SK-N-SH (cell line): ENCODE measurements at regions not wholly inside any gene's neighbourhood (a gene's known extent, or its start where the extent isn't known, plus 50 kb on each side); places are given as distances from the start of the nearest gene placed in this dataset.

Source experiments
- CTCF ChIA-PET: fragments of 300-600, 350-600 bp; formaldehyde crosslinking; extraction: SDS; loops from one replicate; lab custom pipeline; 2021; lab: Yijun Ruan, JAX
- POLR2A ChIA-PET: fragments of 350-600 bp; sonication (Branson Sonifier 250); formaldehyde crosslinking; extraction: SDS; loops from one replicate; lab custom pipeline; 2020; ENCODE audit warnings: antibody characterized with exemption, inconsistent platforms; lab: Yijun Ruan, JAX
- DNase-seq: peaks from one replicate; pipeline ENCODE4 v3.0.0; 2012
- H2AFZ ChIP-seq: fragments of 200-600 bp; sonication (generic); 2 replicates; pipeline ENCODE4 v1.8.1; 2016; ENCODE audit warnings: antibody characterized with exemption, mild to moderate bottlenecking, low read depth
- H3F3A ChIP-seq: fragments of 200-600 bp; sonication (generic); replicated peaks from 2 replicates; pipeline ENCODE3; 2016; ENCODE audit warnings: antibody characterized with exemption, mild to moderate bottlenecking; ENCODE audit not compliant: insufficient read depth
- H3K27ac ChIP-seq, 2 experiments: fragments of 200-500 bp in 1 of 2; fragments of 200-600 bp in 1 of 2; sonication (Bioruptor generic) in 1 of 2; sonication (generic), shearing (Covaris generic) in 1 of 2; 2 replicates each; pipeline versions ENCODE4 v1.5.1 to v1.6.1; 2014 to 2016; ENCODE audit warnings: low read depth in 2 of 2, inconsistent platforms in 1 of 2, low read length in 1 of 2, mild to moderate bottlenecking in 1 of 2, mixed read lengths in 1 of 2
- H3K27me3 ChIP-seq: fragments of 200-600 bp; sonication (generic), shearing (Covaris generic); 2 replicates; pipeline ENCODE4 v1.6.1; 2016; ENCODE audit warnings: mixed run types; ENCODE audit not compliant: insufficient read depth
- H3K36me3 ChIP-seq, 2 experiments: fragments of 200-500 bp in 1 of 2; fragments of 200-600 bp in 1 of 2; sonication (Bioruptor generic) in 1 of 2; sonication (generic) in 1 of 2; replicated peaks in 1 of 2; 2 replicates each; pipeline versions ENCODE3 to v1.5.1; 2014 to 2016; ENCODE audit warnings: low read length in 1 of 2, mild to moderate bottlenecking in 1 of 2; ENCODE audit not compliant: insufficient read depth in 2 of 2, control insufficient read depth in 1 of 2
- H3K4me1 ChIP-seq, 2 experiments: fragments of 200-500 bp in 1 of 2; fragments of 200-600 bp in 1 of 2; sonication (Bioruptor generic) in 1 of 2; sonication (generic), shearing (Covaris generic) in 1 of 2; 2 replicates each; pipeline versions ENCODE4 v1.5.1 to v1.6.1; 2014 to 2016; ENCODE audit warnings: low read depth in 1 of 2, low read length in 1 of 2, mixed run types in 1 of 2; ENCODE audit not compliant: insufficient read depth in 2 of 2, control insufficient read depth in 1 of 2
- H3K4me2 ChIP-seq: fragments of 200-600 bp; sonication (generic), shearing (Covaris generic); 2 replicates; pipeline ENCODE4 v1.6.1; 2017; ENCODE audit warnings: mixed run types
- H3K4me3 ChIP-seq, 2 experiments: fragments of 200-500 bp in 1 of 2; fragments of 200-600 bp in 1 of 2; sonication (Bioruptor generic) in 1 of 2; sonication (generic), shearing (Covaris generic) in 1 of 2; 2 replicates each; pipeline versions ENCODE4 v1.5.1 to v1.8.1; 2014 to 2016; ENCODE audit warnings: low read depth in 2 of 2, inconsistent platforms in 1 of 2, low read length in 1 of 2, mild to moderate bottlenecking in 1 of 2, mixed read lengths in 1 of 2, moderate library complexity in 1 of 2
- H3K79me2 ChIP-seq: fragments of 200-600 bp; sonication (generic); 2 replicates; pipeline ENCODE4 v1.8.1; 2017; ENCODE audit warnings: mild to moderate bottlenecking; ENCODE audit not compliant: insufficient read depth
- H3K9ac ChIP-seq: fragments of 200-600 bp; sonication (generic); 2 replicates; pipeline ENCODE4 v1.6.1; 2017; ENCODE audit warnings: mixed run types
- H3K9me2 ChIP-seq: fragments of 200-600 bp; sonication (generic); 2 replicates; pipeline ENCODE4 v1.6.1; 2017; ENCODE audit warnings: mixed run types
- H3K9me3 ChIP-seq: fragments of 200-600 bp; sonication (generic); 2 replicates; pipeline ENCODE4 v1.6.1; 2017; ENCODE audit warnings: mixed run types, mild to moderate bottlenecking, moderate library complexity
- H4K20me1 ChIP-seq: fragments of 200-600 bp; sonication (generic); 2 replicates; pipeline ENCODE4 v1.6.1; 2017; ENCODE audit warnings: mild to moderate bottlenecking, mixed run types; ENCODE audit not compliant: insufficient read depth
- ELF1 ChIP-seq: IDR thresholded peaks from 2 replicates; pipeline ENCODE4 v1.4.0; 2012
- EZH2phosphoT487 ChIP-seq: fragments of 200-600 bp; sonication (generic); IDR thresholded peaks from 2 replicates; pipeline ENCODE4 v1.6.1; 2017; ENCODE audit warnings: low read depth, mixed run types, mild to moderate bottlenecking, antibody characterized with exemption, moderate library complexity, borderline replicate concordance
- FOXJ3 ChIP-seq: sonication (generic); formaldehyde crosslinking; IDR thresholded peaks from 2 replicates; pipeline ENCODE4 v1.5.1; 2020; ENCODE audit warnings: mild to moderate bottlenecking, missing genetic modification reagents
- FOXM1 ChIP-seq: IDR thresholded peaks from 2 replicates; pipeline ENCODE4 v1.4.0; 2012; ENCODE audit warnings: low read depth, mild to moderate bottlenecking
- GABPA ChIP-seq: IDR thresholded peaks from 2 replicates; pipeline ENCODE4 v1.4.0; 2012; ENCODE audit warnings: low read depth, mild to moderate bottlenecking
- MAX ChIP-seq: IDR thresholded peaks from 2 replicates; pipeline ENCODE4 v1.4.0; 2012; ENCODE audit warnings: low read depth
- MXI1 ChIP-seq: IDR thresholded peaks from 2 replicates; pipeline ENCODE4 v1.6.1; 2012; ENCODE audit warnings: mild to moderate bottlenecking, low read depth, low read length, improper control_type of control experiment
- NRF1 ChIP-seq: IDR thresholded peaks from 2 replicates; pipeline ENCODE4 v1.6.1; 2012; ENCODE audit warnings: low read depth, mild to moderate bottlenecking, low read length
- RAD21 ChIP-seq: IDR thresholded peaks from 2 replicates; pipeline ENCODE4 v1.6.1; 2012; ENCODE audit warnings: mild to moderate bottlenecking, low read length
- RFX5 ChIP-seq: IDR thresholded peaks from 2 replicates; pipeline ENCODE4 v1.6.1; 2012; ENCODE audit warnings: mild to moderate bottlenecking, improper control_type of control experiment, low read length
- RXRA ChIP-seq: IDR thresholded peaks from 2 replicates; pipeline ENCODE4 v1.4.0; 2012; ENCODE audit warnings: low read depth, mild to moderate bottlenecking, borderline replicate concordance
- SMC3 ChIP-seq: IDR thresholded peaks from 2 replicates; pipeline ENCODE4 v1.6.1; 2012; ENCODE audit warnings: low read depth, low read length, improper control_type of control experiment
- TAF1 ChIP-seq: IDR thresholded peaks from 2 replicates; pipeline ENCODE4 v1.6.1; 2012; ENCODE audit warnings: low read depth, mild to moderate bottlenecking, low read length, moderate library complexity, borderline replicate concordance
- TCF12 ChIP-seq: IDR thresholded peaks from 2 replicates; pipeline ENCODE4 v1.4.0; 2012
- USF1 ChIP-seq: IDR thresholded peaks from 2 replicates; pipeline ENCODE4 v1.4.0; 2012; ENCODE audit warnings: low read depth, borderline replicate concordance
- YY1 ChIP-seq: IDR thresholded peaks from 2 replicates; pipeline ENCODE4 v1.4.0; 2012; ENCODE audit warnings: low read depth, mild to moderate bottlenecking
- WGBS: methylation state at CpG from one replicate; pipeline ENCODE4 v1.1.6; 2017; ENCODE audit warnings: low lambda C conversion rate; 5-methylcytosine and 5-hydroxymethylcytosine counted together

- Histone ChIP-seq H3K4me3 (peak overlapping the region; percentile 14 to 24; a peak in 2 of 4 replicates), H2AFZ (no peak overlapping the region), H3K9me3 (no peaks in the 10 kb centered on the region), H3K4me2 (peak overlapping the region; percentile 65), H4K20me1 (no peaks in the 10 kb centered on the region), H3K9ac (no peak overlapping the region), H3K27ac (no peak overlapping the region), H3K36me3 (no peaks in the 10 kb centered on the region), H3K4me1 (peaks cover 0 to 12% of the 10 kb centered on the region in 2 experiments; a peak in 1 of 4 replicates), H3K79me2 (no peaks in the 10 kb centered on the region), H3F3A (no peaks in the 10 kb centered on the region), H3K27me3 (peaks cover 70% of the 10 kb centered on the region), H3K9me2 (no peaks in the 10 kb centered on the region)
- TF ChIP-seq MAX (no peak), ELF1 (no peak), RFX5 (no peak), RXRA (no peak), EZH2phosphoT487 (0 out of 2 replicates have a peak, but pooled peaks have one; percentile 34), FOXJ3 (CRISPR knock-in tag) (no peak), YY1 (no peak)
- ChIA-PET CTCF (no interaction called here), POLR2A (no interaction called here)
- 15% methylated on average over 41 of the region's 49 CpGs for WGBS
- no peak for DNase-seq
Measured at GRCh38 chr6:28814032-28814976, 109.5 kb downstream of the TRIM27 start.

GRCh38 chr6:28816339-28816908, 107.4 kb downstream of the TRIM27 start:
- Histone ChIP-seq H3K9me3 (no peaks in the 10 kb centered on the region), H3K36me3 (no peaks in the 10 kb centered on the region), H3K9ac (no peak overlapping the region), H3K27ac (no peak overlapping the region), H4K20me1 (no peaks in the 10 kb centered on the region), H3K4me1 (peaks cover 0 to 5% of the 10 kb centered on the region in 2 experiments; a peak in 1 of 4 replicates), H3K79me2 (no peaks in the 10 kb centered on the region), H3K4me3 (no peak overlapping the region), H3K27me3 (peaks cover 61% of the 10 kb centered on the region), H3F3A (no peaks in the 10 kb centered on the region), H2AFZ (no peak overlapping the region), H3K9me2 (no peaks in the 10 kb centered on the region), H3K4me2 (no peak overlapping the region)
- no peak for DNase-seq
- TF ChIP-seq GABPA (no peak), USF1 (no peak), RXRA (no peak), RFX5 (no peak), TCF12 (no peak), NRF1 (no peak), EZH2phosphoT487 (no peak), SMC3 (no peak), TAF1 (no peak), ELF1 (no peak), FOXM1 (no peak), MAX (no peak), RAD21 (no peak), MXI1 (no peak)
- CTCF ChIA-PET, result no interaction called here
- 27% methylated on average over 12 of the region's 15 CpGs for WGBS
- POLR2A ChIA-PET, result no interaction called here
